HG03378 (cell line): ENCODE measurements at regions not wholly inside any gene's neighbourhood (a gene's known extent, or its start where the extent isn't known, plus 50 kb on each side); places are given as distances from the start of the nearest gene placed in this dataset.

Experiments used
- ATAC-seq: cut with Tn5 transposase; IDR thresholded peaks from one replicate; pipeline ENCODE4 v1.9.1; 2021; ENCODE audit warnings: mild to moderate bottlenecking, moderate library complexity; ENCODE audit not compliant: unreplicated experiment

DNA sequence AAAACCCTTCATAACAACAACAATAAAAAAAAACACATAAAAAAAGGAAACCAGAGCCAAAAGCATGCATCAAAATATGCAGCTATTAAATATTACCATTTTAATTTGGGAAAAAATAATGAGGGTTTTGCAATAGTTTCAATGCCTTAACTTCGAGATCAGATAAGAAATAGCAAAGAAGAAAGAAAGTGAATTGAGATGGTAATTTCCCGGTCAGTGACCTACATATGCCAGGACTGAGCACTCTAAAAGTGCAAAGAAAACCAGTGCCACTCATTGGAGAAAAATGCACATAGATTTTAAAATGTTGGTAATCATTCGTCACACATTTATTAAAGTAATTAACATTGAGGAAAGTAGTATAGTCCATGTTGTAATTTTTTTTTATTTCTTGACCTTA lies 944.2 kb downstream of the EFNB2 start:
- no peak for ATAC-seq

GRCh38 chr13:105587786-105588185 lies 947.7 kb downstream of the EFNB2 start:
- ATAC-seq, result no peak

GRCh38 chr13:105579821-105580710 lies 955.4 kb downstream of the EFNB2 start:
- ATAC-seq, result no peak

- ATAC-seq, result no peak
These were observed 962.3 kb downstream of the EFNB2 start for GRCh38 chr13:105573136-105573535.

DNA sequence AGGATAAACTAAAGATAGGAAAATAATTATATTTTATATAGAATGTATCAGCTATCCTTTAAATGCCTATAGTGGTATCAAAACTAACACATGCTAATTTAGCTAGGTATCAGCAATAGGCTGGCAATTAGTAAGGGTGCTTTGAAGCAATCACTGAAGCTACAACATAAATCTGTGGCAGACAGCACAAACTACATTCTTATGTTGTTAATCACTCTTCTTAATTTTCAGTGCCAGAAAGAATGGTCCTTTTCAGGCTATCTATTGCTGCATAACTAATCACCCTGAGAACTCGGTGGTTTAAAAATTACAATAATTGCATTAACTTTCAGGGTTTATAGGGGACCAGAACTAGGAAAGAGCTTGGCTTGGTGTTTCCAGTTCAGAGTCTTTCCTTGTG lies 963.1 kb downstream of the EFNB2 start:
- ATAC-seq, result no peak

DNA sequence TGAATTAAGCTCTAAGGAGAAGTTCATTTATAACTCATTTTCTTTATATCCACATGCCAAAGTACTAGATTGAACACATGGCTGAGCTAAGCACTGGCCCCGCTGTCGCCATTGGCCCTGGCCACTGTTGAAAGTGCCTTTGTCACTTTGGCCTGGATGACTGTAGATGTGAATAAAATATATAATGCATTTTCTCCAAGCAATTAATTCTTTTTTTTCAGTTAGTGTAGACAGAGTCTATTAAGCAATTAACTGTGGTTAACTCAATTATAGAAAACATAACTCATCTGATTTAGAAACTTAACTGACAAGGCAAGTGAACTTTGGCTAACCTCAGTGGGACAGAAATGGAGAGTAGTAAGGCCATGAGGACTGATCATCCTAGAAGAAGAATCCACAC lies 965.6 kb downstream of the EFNB2 start:
- ATAC-seq, result no peak

- no peak for ATAC-seq
These were observed 967.4 kb downstream of the EFNB2 start for GRCh38 chr13:105567951-105568525.

DNA sequence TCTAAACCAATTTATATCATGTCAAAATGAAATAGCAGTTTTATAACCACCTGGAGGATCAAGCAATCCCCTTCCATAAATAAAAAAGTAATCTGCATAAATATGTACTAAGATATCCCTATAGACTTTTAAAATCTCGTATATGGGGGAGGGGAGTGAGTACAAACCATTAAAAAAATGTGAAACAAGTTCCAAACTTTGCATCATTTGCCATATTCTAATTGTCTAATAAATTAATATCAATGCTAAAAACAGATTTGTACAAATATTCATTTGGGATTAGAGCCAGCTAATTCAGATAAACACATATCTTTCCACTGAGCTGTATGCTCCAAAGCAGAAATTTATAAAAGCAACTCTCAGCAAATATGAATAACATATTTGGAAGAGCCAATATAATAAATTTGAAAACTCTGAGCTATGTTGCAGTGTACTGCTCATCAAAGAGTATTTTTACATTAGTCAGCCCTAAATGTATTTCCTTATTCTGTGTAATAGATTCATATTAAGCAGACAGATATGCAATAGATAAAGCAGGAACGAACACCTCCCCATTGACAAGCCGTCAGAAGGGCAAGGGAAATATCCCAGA lies 970.2 kb downstream of the EFNB2 start:
- ATAC-seq, result no peak

DNA sequence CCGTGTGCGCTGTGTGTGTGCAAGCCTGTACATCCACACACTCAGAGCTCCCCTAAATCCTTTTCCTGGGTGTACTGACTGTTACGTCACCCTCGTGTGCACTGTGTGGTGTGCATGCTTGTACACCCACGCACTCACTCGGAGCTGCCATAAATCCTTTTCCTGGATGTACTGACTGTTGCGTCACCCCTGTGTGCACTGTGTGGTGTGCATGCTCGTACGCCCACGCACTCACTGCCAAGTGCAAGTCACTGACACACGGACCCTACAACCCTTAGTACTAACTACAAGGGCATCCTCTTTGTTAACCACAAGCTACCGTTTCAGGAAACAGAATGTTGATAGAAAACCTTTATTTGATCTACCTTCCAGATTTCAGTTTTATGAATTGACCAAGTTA lies 983.4 kb downstream of the EFNB2 start:
- no peak for ATAC-seq

GRCh38 chr13:105547851-105548250 lies 987.6 kb downstream of the EFNB2 start:
- no peak for ATAC-seq

DNA sequence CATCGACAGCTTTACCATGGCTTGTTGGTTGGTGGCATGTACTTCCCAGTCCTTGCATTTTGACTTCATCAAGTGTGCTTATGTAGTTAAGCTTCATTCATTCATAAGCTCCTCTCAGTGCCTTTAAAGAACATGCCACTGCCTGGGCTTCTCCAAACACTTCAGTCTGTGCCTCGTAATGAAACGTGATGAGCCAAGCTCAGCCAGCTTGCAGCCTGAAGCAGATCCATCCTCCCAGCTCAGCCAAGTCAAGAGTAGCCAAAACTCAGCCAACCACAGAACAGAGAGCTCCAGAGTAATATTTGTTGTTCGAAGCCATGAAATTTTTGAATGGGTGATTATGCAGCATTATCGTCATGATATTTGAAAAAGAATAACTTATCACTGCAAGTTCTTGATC lies 989.7 kb downstream of the EFNB2 start:
- no peak for ATAC-seq

DNA sequence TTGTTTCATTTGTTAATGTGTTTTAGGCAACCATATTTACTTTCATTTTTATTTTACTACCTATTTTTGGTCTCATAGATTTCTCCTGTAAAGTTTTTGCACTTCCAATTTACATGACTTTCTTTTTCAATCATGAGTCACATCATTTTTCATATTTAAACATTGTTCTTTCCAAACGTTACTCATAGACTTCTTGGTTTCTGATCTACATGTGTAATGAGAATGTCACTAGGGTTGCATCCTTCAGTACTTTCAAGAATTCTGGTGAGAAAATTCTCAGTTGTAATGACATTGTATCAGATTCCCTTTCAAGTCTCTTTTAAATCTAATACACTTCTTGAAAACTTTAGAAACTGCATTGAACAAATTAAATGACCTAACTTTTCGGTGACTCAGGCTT lies 991.7 kb downstream of the EFNB2 start:
- ATAC-seq, result no peak

DNA sequence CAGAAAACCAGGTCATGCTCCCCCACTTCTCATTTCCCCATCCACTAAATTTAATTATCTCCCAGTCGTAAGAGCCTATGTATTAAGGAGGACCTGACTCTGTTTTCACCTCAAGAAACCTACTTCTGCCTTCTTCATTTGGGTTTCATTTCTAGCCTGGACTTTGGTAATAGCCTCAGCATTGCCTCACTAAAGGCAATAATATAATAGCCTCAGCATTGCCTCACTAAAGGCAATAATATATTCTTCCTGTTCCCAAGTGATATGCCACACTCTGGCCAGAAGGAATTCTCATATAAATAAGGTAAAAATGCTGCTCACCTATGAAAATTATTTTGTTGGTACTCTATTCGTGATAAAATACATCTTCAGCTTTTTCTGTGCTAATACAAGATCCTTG lies 993.9 kb downstream of the EFNB2 start:
- no peak for ATAC-seq

DNA sequence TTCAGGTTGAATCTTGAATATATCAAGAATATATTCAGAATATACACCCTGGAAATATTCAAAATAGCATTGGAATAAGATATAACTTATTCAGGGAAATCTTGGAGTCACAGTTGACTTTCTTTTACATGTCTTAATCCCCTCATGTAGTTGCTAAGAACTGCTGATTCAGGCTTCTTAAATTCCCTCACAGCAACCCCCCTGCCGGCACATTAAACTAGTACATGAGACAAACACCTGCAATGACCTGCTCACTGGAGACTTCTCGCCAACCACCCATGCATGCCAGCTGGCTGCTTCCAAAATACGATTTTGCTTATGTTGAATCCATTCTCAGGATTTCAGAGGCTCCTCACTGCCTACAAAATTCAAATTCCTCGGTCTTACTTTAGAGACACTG lies 997.1 kb downstream of the EFNB2 start:
- no peak for ATAC-seq

DNA sequence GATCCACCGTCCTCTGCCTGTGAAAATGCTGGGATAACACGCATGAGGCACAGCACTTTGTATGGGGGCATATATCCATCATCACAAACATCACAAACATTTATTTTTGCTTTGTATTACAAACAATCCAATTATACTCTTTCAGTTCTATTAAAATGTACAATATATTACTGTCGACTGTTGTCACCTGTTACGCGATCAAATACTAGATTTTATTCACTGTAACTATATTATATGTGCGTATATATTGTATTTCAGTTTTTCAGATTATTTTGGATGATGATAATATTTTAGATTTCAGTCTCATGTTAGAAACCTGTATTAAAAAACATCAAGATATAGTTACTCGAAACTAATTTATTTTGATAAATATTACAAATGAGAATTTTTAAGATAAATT lies 998.3 kb downstream of the EFNB2 start:
- ATAC-seq, result no peak

DNA sequence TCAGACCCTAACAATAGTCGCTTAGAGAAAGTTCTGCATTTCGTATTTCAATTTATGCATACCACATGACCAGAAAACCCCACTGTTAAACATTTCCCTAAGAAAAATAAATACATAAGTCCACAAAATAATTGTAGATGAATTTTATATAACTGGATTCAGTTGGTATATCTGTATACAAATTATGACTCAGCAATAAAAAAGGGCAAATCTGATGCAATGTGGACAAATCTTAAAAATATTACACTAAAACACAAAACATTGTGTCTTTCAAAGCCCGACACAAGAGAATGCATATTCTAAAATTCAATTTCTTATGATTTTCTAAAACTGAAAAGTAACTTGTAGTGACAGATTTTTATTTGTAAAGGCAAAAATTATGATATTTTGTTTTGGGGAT lies 1005.0 kb downstream of the EFNB2 start:
- no peak for ATAC-seq

DNA sequence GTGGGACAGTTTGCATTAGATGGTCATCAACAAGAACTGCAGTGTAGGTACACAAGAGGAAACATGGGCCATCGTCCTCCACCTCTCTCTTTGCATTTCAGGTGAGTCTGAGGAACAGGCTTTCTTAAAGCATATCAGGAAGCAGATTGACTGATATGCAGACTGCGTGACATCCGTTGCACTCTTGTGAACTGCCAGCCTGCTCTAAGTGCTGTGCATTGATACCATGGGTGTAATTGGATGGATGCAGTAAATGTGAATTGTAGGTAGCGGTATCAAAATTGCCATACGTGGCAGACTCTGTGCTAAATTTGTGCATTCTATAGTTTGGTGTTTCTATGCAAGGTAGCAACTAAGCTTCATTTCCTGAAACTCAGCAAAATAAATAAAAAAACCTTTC lies 1008.3 kb downstream of the EFNB2 start:
- ATAC-seq, result no peak

GRCh38 chr13:105519771-105520170 lies 1015.7 kb downstream of the EFNB2 start:
- no peak for ATAC-seq

DNA sequence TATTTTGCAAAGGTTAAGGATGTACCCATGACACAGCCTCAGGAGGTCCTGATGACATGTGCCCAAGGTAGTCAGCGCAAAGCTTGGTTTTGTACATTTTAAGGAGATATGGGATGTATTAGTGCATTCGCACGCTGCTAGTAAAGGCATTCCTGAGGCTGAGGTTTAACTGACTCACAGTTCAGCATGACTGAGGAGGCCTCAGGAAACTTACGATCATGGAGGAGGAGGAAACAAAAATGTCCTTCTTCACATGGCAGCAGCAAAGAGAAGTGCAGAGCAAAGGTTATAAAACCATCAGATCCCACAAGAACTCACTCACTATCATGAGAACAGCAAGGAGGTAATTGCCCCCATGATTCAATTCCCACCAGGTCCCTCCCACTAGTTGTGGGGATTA lies 1017.4 kb downstream of the EFNB2 start:
- ATAC-seq, result no peak

- ATAC-seq, result no peak
These were observed 1021.1 kb downstream of the EFNB2 start for GRCh38 chr13:105514401-105514800.

- ATAC-seq, result no peak
These were observed 1022.0 kb downstream of the EFNB2 start for GRCh38 chr13:105513448-105513847.
